Stimulated activated CD4-positive, alpha-beta T cell treated with anti-CD3 and anti-CD28 coated beads, Interleukin-2, amount 100 ng/mL, for 48 hours (primary cell): ENCODE measurements at regions not wholly inside any gene's neighbourhood (a gene's known extent, or its start where the extent isn't known, plus 50 kb on each side); places are given as distances from the start of the nearest gene placed in this dataset.

Source experiments
- DNase-seq, 2 donors: peaks; one replicate each; pipeline ENCODE4 v3.0.0-alpha.2; 2020

- DNase-seq: no peak
Observed at GRCh38 chr9:1776668-1777067, 238.5 kb upstream of the SMARCA2 start.

- DNase-seq: no peak
Observed at GRCh38 chr9:1791191-1791590, 224.0 kb upstream of the SMARCA2 start.

- DNase-seq: no peak
Observed at GRCh38 chr9:1794547-1795270, 220.4 kb upstream of the SMARCA2 start.

GRCh38 chr9:1804128-1804865 is 210.8 kb upstream of the SMARCA2 start:
- DNase-seq: no peak

DNA sequence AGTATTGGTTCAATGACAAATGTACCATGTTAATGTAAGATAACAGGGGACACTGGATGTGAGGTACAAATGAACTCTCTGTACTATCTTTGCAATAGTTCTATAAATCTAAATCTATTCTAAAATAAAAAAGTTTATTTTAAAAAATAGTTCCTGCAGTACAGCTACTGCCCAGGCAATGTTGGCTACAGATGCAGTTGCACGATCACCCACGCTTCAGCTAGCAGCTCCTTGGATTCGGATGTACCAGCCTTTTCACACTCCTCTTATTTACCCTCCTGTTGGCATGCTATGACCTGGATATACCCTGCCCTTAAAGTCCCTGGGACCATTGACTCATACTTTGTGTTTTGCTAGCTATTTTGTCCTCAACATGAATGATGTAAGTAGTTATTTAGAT is 185.4 kb upstream of the SMARCA2 start:
- DNase-seq: no peak

- no peak for DNase-seq
Observed at GRCh38 chr9:1832960-1833359, 182.2 kb upstream of the SMARCA2 start.

DNA sequence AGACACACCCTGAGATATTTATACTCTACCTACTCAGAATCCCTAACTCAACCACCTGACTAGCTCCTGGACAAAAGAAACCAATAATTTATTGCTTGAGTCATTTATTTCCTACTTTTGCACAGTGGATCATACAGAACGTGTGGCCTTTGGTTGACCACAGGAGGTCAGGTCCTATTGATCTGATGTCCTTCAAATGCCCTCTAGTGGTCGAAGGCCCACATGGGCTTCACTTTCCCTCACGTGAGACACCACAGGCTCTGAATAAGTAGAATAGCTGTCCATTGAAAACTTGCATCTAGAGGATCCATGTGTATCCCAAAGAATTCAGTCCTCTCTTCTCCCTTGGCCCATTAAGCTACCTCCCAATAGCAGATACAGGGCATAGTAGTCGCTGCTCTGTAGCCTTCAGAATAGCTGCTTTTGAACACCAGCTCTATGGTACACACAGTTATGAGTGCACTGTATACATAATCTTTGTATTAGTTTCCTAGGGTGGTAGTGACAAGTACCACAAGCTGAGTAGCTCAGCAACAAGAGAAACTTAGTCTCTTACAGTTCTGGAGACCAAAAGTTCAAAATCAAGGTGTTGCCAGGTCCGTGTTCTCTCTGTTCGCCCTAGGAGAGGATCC is 177.6 kb upstream of the SMARCA2 start:
- no peak for DNase-seq

DNA sequence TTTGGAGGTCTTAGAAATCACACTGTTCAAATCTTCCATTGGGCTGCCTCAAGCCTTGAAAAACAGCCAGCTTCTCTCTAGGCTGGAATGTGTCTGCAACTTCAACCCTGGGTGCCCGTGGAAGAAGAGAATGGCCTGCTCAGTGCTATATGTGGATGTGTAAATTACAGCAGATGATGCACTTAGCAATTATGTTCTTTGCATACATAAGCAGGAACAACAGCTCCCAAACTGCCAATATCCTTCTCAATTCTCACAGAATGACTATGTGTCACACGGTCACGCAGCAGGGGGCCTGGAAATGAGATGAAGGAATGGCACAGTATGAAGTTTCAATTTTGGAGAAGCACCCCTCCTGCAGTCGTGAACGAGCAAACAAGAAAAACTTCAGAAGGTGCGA is 175.2 kb upstream of the SMARCA2 start:
- DNase-seq: no peak

DNA sequence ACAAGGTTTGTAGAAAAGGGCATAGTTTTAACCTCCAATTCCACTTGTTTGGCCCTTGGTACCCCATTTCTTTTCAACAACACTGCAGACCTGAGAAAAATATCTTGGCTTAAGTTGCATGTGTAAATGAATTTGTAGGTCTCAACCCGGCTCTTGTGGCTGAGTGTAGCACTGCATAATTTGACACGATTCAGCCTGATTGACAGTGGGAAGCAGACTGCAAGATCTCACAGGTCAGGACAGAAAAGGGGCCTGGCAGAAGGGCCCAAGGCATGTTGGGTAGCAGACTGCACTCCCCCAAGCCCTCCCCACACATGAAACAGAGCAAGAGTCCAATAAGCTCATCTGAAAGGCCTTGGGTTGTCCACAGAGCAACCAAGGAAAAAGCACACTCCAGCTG is 169.7 kb upstream of the SMARCA2 start:
- no peak for DNase-seq

DNA sequence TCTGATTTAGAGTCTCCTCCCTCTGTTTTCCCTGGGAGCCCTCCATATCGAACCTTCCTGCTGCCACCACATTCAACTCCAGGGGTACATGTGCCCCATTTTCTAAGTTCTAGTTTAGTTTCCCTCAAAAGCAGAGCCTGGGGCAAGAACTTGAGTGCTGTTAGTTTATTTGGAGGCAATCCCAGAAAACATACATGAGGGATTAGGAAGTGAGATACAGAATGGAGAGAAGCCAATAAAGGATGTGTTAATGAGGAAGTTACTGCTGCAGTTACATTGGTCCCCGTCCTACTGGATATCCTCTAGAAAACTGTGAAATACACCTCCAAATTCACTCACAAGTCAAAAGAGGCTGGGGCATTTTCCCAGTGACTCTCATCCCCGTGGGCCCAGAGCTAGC is 159.4 kb upstream of the SMARCA2 start:
- DNase-seq: no peak

- no peak for DNase-seq
Observed at GRCh38 chr9:1857808-1858207, 157.3 kb upstream of the SMARCA2 start.

DNA sequence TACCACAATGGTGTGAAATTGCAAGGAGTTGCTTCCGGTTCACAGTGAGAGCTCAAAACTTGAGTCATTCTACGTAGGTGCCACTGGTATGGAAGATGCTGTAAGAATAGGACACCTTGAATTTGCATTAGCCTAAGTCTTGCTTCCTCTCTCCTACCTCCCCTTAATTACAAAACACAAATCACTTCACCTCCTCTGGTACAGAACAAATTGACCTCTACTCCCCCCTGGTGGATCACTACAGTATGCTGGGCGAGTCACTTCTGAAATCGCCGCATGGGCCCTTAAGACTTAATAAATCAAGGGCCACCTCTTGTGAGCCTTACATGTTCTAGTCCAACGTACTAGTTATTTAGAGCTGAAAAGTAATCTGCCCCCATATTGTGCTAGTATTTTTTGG is 145.3 kb upstream of the SMARCA2 start:
- DNase-seq: peak; percentile 19 to 40

DNA sequence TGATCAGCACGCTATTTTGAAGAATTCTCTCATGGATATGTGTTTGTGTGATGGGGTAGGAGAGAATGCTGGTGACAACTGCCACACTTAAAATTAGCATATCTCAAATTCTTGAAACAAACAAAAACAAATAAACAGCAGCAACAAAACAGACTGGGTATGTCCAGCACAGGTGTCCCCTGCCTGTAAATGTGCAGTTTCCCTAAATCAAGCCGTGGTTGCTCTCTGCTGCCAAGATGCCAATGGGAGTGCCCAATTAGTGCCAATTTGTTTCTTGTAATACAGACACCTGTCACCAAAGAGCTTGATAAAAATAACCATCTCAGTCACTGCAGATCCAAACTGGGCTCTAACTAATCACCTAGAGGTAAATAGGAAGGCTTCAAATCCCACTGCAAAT is 144.2 kb upstream of the SMARCA2 start:
- no peak for DNase-seq

GRCh38 chr9:1871626-1872419 is 143.3 kb upstream of the SMARCA2 start:
- DNase-seq: no peak

GRCh38 chr9:1875251-1875851 is 139.8 kb upstream of the SMARCA2 start:
- no peak for DNase-seq

- DNase-seq: peak; percentile 60 to 73
Observed at GRCh38 chr9:1875921-1876448, 139.2 kb upstream of the SMARCA2 start.

DNA sequence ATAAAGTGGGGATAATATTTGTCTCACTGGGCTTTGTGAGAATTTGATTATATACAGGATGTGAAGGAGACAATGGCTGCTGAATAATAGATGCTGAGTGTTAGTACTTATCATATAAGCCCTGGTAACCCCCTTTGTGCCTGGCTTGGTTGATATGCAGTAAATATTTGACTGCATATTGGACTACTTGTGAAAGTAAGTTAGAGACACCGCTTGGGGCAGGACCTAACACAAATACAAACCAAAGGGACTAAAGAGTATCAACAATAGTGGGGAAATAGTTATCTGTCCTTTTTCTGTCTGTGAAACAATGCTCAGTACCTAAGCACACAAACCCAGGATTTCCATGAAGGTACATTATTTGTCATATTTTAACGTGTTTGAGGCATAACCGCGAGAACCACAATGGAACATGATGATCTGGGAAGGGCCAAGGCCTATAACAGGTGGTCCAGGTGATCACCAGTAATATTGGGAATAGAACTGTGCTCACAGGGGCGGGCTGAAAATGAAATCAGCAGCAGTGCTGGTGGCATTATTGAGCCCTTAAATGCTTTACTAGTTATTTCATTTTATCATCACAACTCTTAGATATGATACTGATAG is 138.2 kb upstream of the SMARCA2 start:
- DNase-seq: no peak

- no peak for DNase-seq
Observed at GRCh38 chr9:1877951-1878350, 137.2 kb upstream of the SMARCA2 start.

DNA sequence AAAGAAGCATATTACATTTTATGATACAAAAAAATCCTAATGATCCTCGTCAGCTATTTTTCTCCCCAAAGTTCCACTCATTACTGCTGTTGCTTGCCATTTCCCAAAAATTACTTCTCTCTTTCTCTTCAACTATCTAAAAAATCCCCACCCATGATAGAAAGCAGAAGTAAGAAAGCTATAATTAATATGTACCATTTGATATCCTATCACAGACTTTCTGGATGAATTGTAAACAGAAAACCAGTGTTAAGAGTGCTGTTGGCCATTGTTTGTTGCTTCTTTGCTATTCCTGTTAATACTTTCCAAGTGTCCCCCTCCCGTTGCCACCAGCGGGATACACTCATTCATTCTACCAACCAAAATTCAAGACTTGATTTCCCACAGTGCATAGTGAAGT is 136.3 kb upstream of the SMARCA2 start:
- DNase-seq: no peak

DNA sequence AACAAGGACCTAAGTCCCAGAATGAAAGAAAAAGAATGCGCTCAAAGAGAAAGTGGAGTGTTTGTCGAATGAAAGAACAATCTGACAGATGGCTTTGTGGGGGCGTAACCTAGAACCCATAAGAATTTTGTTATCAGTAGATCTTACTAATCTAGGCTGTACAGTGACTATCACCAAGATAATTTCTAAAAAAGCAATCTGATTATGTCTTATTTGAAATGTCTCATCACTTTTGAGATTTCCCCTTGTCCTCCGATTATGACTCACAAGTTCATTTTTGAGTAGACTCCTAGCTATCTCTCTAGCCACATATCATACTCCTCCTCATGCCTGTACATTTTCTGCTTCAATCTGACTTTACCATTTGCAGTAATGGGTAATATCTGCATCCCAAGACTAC is 135.6 kb upstream of the SMARCA2 start:
- DNase-seq: peak in 1 of 2 donors; percentile 32

DNA sequence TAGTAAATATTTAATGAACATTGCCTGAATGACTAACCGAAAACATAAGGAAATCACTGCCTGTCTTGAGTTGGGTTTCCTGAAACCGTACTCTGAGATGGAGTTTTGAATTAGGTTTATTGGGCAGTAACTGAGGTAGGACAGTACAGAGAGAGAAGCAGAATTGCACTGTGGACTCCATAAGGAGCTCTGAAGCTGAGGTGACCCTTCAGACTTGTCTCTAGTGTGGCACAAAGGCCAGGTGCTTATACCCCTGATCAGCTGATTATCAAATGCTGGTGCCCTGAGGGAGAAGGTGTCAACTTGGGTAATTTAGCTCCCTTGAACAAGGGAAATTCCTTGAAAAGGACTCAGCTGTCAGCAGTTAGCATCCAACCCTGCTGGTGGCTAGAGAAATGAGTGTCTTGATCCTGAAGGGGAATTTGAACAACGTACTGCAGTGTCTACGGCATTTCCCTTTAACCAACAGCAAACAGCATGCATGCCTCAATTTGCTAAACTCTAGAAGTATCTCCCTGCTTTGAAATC is 135.0 kb upstream of the SMARCA2 start:
- no peak for DNase-seq
